Small intestine (tissue), 7 donors: ENCODE measurements at regions not wholly inside any gene's neighbourhood (a gene's known extent, or its start where the extent isn't known, plus 50 kb on each side); places are given as distances from the start of the nearest gene placed in this dataset.

Experiments used
- DNase-seq, 2 donors: peaks; one replicate each; pipeline versions ENCODE4 v3.0.0 to v3.0.0-alpha.2; 2013
- FAIRE-seq: peaks from 2 replicates; lab custom pipeline; 2012; peaks lifted over from hg19 to GRCh38; lab: Jason Lieb, UNC
- H3K27ac ChIP-seq, 3 donors: one replicate each; pipeline ENCODE4 v1.5.1; 2013; ENCODE audit warnings: low read length in 2 of 3, mild to moderate bottlenecking in 2 of 3, control low read depth in 1 of 3, inconsistent platforms in 1 of 3, low read depth in 1 of 3, moderate library complexity in 1 of 3
- H3K27me3 ChIP-seq, 3 donors: one replicate each; pipeline ENCODE4 v1.6.1; 2013; ENCODE audit warnings: low read length in 3 of 3, inconsistent platforms in 1 of 3; ENCODE audit not compliant: control insufficient read depth in 3 of 3, insufficient read depth in 3 of 3
- H3K36me3 ChIP-seq, 3 donors: one replicate each; pipeline ENCODE4 v1.6.1; 2013; ENCODE audit warnings: low read length in 3 of 3, inconsistent platforms in 1 of 3, low read depth in 1 of 3, mild to moderate bottlenecking in 1 of 3, moderate library complexity in 1 of 3; ENCODE audit not compliant: control insufficient read depth in 3 of 3, insufficient read depth in 2 of 3
- H3K4me1 ChIP-seq, 3 donors: one replicate each; pipeline ENCODE4 v1.6.1; 2013; ENCODE audit warnings: low read length in 2 of 3, inconsistent platforms in 1 of 3, low read depth in 1 of 3, mild to moderate bottlenecking in 1 of 3, moderate library complexity in 1 of 3; ENCODE audit not compliant: control insufficient read depth in 3 of 3, insufficient read depth in 2 of 3
- H3K4me3 ChIP-seq, 3 donors: one replicate each; pipeline ENCODE4 v1.5.1; 2013; ENCODE audit warnings: low read length in 3 of 3, control low read depth in 1 of 3, inconsistent platforms in 1 of 3, low read depth in 1 of 3, mild to moderate bottlenecking in 1 of 3, moderate library complexity in 1 of 3
- H3K9me3 ChIP-seq, 2 donors: one replicate each; pipeline ENCODE4 v1.6.1; 2013; ENCODE audit warnings: low read depth in 1 of 2, low read length in 1 of 2; ENCODE audit not compliant: control insufficient read depth in 2 of 2, insufficient read depth in 1 of 2
- WGBS, 3 donors: extraction: QIAGEN DNeasy Blood & Tissue Kit; methylation state at CpG; one replicate each; pipeline ENCODE4 v1.1.7; 2013; 5-methylcytosine and 5-hydroxymethylcytosine counted together
- donor health status: healthy with polysubstance abuse.
- donor health status: control.
- donor health status: control.
- donor health status: Bipolar disorder and iron deficiency.
- donor health status: healthy.

DNA sequence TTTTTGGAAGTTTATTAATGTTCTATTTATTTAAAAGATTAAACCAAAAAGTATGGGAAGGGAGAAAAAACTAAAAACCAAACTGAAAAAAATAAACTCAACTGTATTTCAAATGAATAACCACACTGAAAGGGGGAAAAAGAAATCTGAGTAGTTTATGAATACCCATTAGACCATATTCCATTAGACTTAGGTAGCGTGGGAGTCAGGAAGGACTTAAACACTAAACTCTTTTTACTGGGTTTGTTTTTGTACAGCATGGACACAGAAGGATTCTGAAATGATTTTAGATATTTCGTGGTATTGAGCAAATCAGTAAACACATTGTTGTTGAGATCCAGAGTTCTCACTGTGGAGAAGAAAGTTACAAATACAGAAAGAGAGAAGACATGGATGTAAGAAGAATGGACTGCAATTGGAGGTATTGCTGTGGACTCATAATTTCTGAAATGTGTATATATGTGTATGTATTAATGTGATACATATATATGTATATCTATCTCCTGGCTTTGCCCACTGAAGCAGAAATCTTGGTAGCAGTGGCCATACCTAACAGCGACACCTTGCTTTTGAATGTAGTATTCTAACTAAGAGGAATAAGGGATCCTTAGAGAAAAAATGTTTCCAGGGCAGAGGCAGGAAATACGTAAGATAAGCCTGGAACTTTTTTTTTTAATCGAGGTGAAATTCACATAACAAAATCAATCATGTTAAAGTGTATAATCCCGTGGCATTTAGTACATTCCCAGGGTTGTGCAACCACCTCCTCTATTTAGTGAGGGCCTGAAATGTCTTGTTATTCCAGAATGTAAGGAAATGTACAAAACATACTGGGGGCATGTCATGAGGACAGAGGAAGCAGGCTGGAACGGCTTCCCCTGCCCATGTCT, 228.8 kb downstream of the SMARCA2 start:
- H3K36me3 ChIP-seq: no peaks in the 10 kb centered on the region
- WGBS, 3 donors: 63 to 66% (median 66%) methylated on average over 7 of the region's 7 CpGs
- H3K27me3 ChIP-seq: no peaks in the 10 kb centered on the region
- DNase-seq: no peak
- FAIRE-seq: no peak
- H3K9me3 ChIP-seq: peaks cover 0 to 3% of the 10 kb centered on the region in 2 donors
- H3K27ac ChIP-seq: no peak overlapping the region
- peaks cover 0 to 11% (median 0%) of the 10 kb centered on the region in 3 donors for H3K4me1 ChIP-seq
- H3K4me3 ChIP-seq: no peak overlapping the region

- Histone ChIP-seq H3K27ac (no peak overlapping the region), H3K9me3 (peaks cover 0 to 3% of the 10 kb centered on the region in 2 donors), H3K4me1 (peaks cover 0 to 4% (median 0%) of the 10 kb centered on the region in 3 donors), H3K27me3 (no peaks in the 10 kb centered on the region), H3K36me3 (no peaks in the 10 kb centered on the region), H3K4me3 (no peak overlapping the region)
- whole genome bisulfite sequencing, 3 donors: 38 to 73% (median 51%) methylated on average over 6 of the region's 6 CpGs
- DNase-seq (no peak), FAIRE-seq (no peak)
Observed at GRCh38 chr9:2247340-2247739, 232.2 kb downstream of the SMARCA2 start.

DNA sequence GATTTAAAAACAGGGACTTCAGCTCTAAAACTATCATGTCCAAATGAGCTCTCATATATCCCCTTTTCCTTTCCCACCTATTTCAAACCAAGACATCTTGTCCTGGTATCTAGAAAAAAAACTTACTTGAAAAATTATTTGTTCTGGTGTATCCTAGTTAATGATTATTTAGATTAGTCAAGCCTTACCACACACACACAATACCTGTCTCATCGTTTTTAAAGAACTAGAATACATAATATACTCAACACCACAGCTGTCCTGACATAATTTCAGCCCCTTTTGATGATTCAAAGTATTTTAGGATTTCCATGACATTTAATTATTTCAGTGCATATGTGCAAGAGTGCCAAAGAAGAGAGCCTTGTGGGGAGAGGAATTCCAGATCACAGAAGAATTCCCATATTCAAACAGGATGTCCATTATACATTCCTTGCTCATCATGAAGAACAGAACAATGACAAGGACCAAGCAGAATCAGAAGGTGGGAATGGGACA, 233.7 kb downstream of the SMARCA2 start:
- Histone ChIP-seq H3K27ac (no peak overlapping the region), H3K4me3 (no peak overlapping the region), H3K4me1 (no peaks in the 10 kb centered on the region), H3K36me3 (no peaks in the 10 kb centered on the region), H3K9me3 (peaks cover 0 to 3% of the 10 kb centered on the region in 2 donors), H3K27me3 (no peaks in the 10 kb centered on the region)
- WGBS, 3 donors: 7 to 48% (median 21%) methylated on average over 1 of the region's 1 CpG
- FAIRE-seq (no peak), DNase-seq (no peak)

DNA sequence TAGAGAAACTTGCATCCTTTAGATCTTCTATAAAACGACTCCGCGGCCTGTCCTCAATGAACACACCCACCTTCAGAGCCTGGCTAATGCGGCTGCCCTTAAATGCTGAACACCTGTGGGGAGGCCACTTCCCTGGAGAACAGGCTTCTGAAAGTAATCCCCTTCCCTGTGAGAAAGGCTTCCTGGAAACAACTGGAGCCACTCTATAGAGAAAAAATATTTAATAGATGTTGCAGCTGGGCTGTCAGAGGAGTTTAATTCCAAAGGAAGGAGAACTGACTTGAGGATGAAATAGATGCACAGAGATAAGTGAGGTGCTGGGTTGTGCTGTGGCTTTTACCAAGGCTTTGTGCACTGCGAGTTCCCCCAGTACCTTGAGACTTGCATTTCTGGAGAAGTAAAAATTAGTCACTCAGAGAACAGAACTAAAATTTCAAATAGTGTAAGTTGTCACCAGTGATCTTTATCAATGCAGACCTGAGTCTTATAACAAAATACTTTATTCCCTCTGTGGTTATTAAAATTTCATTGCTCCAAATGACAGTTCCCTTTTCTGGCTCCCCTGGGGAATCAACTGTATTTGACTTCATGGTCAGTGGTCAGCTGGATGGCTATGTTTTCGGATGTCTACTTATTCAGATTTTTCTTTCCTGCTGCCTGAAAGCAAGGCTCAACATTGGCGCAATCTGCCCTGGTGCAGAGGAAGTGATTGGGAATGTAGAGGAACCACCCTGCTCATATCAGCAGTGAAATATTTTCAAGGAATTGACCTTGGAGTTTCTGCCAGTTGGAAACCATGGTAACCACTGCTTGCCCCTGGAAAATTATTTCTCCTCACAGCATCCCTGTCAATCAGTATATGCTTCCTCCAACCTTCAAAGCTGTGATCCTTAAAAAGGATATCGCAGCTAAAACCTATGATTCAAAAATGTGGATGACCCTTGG, 238.8 kb downstream of the SMARCA2 start:
- Histone ChIP-seq H3K27me3 (no peaks in the 10 kb centered on the region), H3K27ac (no peak overlapping the region), H3K36me3 (no peaks in the 10 kb centered on the region), H3K4me3 (no peak overlapping the region), H3K9me3 (no peaks in the 10 kb centered on the region), H3K4me1 (no peaks in the 10 kb centered on the region)
- WGBS, 3 donors: 61 to 69% (median 68%) methylated on average over 8 of the region's 8 CpGs
- no peak for DNase-seq
- FAIRE-seq: no peak

DNA sequence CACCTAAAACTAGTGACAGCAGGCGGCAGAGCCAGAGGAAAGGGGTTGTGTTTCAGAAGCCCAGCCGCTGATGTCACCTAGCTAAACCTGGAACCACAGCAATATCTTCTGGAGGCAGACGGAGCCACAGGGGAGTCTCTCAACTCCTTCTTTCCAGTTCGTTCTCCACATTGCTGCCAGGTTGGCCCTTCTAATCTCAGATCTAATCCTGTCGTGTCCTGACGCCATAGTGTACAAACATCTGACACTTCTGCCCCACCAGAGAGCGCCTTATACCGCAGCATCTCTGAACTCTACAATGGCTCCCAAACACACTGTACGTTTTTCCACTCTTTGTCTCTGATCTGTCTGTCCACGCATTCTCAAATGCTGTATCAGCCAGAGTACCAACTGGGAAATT, 240.0 kb downstream of the SMARCA2 start:
- Histone ChIP-seq H3K36me3 (no peaks in the 10 kb centered on the region), H3K4me3 (no peak overlapping the region), H3K27ac (no peak overlapping the region), H3K4me1 (no peaks in the 10 kb centered on the region), H3K9me3 (no peaks in the 10 kb centered on the region), H3K27me3 (no peaks in the 10 kb centered on the region)
- no peak for FAIRE-seq
- DNase-seq: no peak
- 73 to 83% (median 81%) methylated on average over 10 of the region's 10 CpGs for WGBS, 3 donors

- no peaks in the 10 kb centered on the region for H3K4me1 ChIP-seq
- no peaks in the 10 kb centered on the region for H3K36me3 ChIP-seq
- H3K27ac ChIP-seq: no peak overlapping the region
- no peaks in the 10 kb centered on the region for H3K27me3 ChIP-seq
- DNase-seq (no peak), FAIRE-seq (no peak)
- 71 to 79% (median 75%) methylated on average over 6 of the region's 6 CpGs for WGBS, 3 donors
- H3K9me3 ChIP-seq: no peaks in the 10 kb centered on the region
- no peak overlapping the region for H3K4me3 ChIP-seq
Observed at GRCh38 chr9:2257248-2257929, 242.2 kb downstream of the SMARCA2 start.

DNA sequence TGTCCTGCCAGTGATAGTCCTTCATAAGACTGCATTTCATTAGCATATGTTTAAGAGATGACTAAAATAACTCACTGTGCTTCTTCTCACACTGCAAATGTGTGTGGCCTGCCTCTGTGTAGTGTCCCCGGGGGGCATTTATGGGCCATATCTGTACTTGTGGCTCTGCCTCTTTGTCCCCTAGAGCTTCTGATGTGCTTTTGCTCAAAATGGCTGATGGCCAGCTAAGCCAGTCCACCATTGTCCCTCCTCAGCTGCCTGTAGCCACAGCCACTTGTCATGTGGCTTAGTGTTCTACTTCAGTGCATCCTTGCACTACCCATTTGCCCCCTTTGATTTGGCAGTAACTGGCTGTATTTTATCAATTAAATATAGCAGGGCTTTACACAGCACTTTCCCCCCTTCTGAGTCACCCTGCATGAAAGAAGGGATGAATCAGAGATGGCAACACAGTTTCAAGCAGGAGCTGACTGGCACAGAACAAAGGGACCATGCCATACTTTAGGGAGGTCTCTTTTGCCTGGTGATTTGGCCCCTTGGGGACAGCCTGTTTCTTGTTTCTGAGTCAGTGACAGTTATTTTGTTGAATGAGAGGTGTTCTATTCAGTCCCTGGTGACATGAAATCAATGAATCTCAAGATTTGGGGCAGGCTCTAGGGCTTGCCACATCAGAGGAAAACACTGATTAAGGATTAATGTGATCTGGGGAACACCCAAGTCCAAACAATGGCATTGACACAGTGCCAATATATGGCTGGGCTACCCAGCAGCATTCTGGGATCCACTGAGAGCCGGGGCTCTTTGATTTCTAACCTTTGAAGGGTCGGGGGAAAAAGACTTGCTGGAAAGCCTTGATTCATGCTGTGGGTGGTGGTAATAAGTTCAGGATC, 245.5 kb downstream of the SMARCA2 start:
- WGBS, 3 donors: 37 to 66% (median 54%) methylated on average over 3 of the region's 3 CpGs
- FAIRE-seq: no peak
- no peak overlapping the region for H3K27ac ChIP-seq

More for the DNA sequence above, 245.5 kb downstream of the SMARCA2 start:
- Histone ChIP-seq H3K4me1 (no peaks in the 10 kb centered on the region), H3K9me3 (no peaks in the 10 kb centered on the region), H3K36me3 (no peaks in the 10 kb centered on the region), H3K27me3 (no peaks in the 10 kb centered on the region), H3K4me3 (no peak overlapping the region)
- DNase-seq: no peak
